NK-92 (cell line): ENCODE measurements at regions not wholly inside any gene's neighbourhood (a gene's known extent, or its start where the extent isn't known, plus 50 kb on each side); places are given as distances from the start of the nearest gene placed in this dataset.
"Not testable (repeated sequence)": the region's sequence is repeated elsewhere in the genome, so short reads cannot be mapped to it uniquely, and the experiment has no call there.

Source experiments
- DNase-seq: peaks from one replicate; lab custom pipeline; 2025; ENCODE audit not compliant: unreplicated experiment; lab: John Stamatoyannopoulos, UW

- no peak for DNase-seq
These were observed 408.9 kb upstream of the AUTS2 start for GRCh38 chr7:69189406-69189805.

DNA sequence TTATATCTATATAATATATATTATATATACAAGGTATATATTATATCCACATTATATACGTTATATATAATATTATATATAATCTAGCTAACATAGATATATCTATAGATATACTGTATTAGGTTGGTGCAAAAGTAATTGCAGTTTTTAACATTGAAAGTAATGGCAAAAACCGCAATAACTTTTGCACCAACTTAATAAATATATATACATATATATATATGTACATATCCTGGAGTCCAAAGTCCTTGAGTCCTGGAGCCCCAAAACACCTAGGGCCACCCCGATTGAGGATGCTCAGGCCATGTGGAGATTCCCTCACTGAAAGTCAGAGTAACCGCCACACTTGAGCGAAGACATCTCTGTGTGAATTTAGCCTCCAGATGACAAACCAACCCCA, 408.2 kb upstream of the AUTS2 start:
- DNase-seq: no peak

GRCh38 chr7:69190763-69191162, 407.5 kb upstream of the AUTS2 start:
- DNase-seq: no peak

- DNase-seq: no peak
These were observed 406.1 kb upstream of the AUTS2 start for GRCh38 chr7:69192134-69192533.

DNA sequence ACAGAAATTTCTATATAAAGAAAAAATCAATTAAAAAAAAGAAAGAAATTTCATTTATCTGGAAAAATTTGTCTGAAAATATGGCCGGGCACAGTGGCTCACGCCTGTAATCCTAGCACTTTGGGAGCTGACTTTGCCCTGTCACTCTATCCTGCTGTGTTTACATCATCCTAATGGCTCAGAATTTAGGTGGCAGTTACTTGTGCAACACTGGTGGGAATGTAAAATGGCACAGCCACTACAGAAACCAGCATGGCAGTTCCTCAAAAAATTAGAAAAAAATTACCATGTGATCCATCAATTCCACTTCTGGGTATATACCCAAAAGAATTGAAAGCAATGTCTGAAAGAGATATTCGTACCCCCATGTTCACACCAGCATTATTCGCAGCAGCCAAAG, 405.2 kb upstream of the AUTS2 start:
- DNase-seq: no peak

DNA sequence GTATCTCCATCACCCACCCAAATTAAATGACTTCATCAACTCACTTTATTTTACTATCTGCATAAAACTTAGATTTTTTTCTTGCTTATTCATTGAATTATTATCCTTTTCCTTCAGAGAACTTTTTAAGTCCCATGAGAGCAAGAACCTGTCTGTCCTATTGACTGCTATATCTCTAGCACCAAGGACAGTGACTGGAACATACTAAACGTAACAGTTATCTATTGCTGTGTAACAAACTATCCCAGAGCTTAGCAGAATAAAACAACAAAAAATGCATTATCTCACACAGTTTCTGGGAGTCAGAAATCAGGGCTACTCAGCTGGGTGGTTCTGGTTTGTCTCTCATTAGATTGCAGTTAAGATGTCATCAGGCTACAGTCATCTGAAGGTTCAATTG, 401.7 kb upstream of the AUTS2 start:
- DNase-seq: no peak

GRCh38 chr7:69198250-69198649, 400.0 kb upstream of the AUTS2 start:
- DNase-seq: no peak

GRCh38 chr7:69199041-69199440, 399.2 kb upstream of the AUTS2 start:
- no peak for DNase-seq

DNA sequence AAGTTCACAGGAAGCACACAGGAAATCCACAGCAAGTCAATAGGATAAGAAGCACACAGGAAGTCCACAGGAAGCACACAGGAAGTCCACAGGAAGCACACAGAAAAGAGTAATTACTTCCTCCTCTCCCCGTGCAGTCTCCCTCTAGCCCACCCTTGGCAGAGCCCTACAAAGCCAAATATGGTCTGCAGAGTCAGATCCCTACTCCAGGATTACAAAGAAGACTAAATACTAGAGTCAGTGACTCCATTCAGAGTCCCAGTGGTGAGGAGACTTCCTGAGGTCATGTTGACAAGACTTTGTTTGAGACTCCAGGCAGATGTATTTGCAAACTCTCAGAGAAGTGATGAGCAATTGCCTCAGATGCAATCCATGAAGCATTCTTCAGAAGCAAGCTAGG, 398.6 kb upstream of the AUTS2 start:
- DNase-seq: no peak

DNA sequence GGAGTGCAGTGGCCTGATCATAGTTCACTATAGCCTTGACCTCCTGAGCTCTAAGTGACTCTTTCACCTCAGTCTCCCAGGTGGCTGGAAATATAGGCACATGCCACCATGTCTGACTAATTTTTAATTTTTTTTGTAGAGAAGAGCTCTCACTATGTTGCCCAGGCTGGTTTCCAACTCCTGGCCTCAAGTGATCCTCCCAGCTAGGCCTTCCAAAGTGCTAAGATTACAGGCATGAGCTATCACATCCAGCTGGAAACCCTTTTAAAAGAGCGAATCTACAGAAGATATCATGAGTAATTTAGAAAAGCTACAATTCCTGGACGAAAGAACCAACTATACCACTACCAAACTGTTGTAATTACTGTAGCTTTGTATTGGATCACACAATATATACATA, 394.4 kb upstream of the AUTS2 start:
- no peak for DNase-seq

- DNase-seq: no peak
These were observed 393.3 kb upstream of the AUTS2 start for GRCh38 chr7:69204943-69205342.

DNA sequence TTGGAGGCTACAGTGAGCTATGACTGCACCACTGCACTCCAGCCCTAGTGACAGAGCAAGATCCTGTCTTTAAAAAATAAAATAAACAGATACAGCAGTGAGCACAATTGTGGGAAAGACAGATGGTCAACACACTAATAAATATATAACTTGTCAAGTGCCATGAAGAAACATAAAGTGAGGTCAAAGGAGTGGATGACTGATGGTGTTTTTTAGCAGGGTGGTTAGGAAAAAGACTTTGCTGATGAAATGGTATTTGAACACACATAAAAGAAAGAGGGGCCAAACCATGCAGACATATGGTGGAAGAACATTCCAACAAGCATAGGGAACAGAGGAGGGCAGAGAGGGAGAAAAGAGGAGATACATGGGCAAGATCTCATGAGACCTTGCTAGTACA, 392.7 kb upstream of the AUTS2 start:
- no peak for DNase-seq

GRCh38 chr7:69208276-69208675, 390.0 kb upstream of the AUTS2 start:
- no peak for DNase-seq

GRCh38 chr7:69208848-69209247, 389.4 kb upstream of the AUTS2 start:
- no peak for DNase-seq

DNA sequence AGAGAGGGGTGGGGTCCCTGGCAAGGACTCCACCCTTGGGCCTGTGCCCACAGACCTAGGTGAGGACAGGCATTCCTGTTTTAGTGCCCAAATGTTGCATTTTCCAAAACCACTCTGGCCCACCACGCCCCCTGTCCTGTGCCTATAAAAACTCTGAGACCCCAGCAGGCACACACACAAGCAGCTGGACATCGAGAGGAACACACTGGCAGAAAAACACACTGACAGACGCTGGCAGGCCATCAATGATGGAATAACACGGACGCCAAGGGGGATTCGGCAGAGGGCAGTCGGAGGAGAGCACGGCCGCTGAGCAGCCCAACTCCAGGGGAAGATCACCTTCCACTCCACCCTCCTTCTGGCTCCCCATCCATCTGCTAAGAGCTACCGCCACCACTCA, 386.9 kb upstream of the AUTS2 start:
- no peak for DNase-seq

DNA sequence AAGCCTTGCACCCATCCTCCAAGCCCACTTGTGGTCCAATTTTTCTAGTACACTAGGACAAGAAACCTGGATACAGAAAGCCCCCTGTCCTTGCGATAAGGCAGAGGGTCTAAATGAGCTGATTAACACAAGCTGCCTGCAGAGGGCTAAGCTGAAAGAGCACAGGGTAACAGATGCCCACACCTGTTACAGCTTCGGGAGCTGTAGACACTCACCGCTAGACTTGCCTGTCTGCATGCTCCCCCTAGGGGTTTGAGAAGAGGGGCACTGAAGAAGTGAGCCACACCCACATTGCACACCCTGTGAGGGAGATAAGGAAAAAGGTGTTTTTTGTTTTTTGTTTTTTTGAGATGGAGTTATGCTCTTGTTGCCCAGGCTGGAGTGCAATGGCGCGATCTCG, 386.5 kb upstream of the AUTS2 start:
- DNase-seq: no peak

DNA sequence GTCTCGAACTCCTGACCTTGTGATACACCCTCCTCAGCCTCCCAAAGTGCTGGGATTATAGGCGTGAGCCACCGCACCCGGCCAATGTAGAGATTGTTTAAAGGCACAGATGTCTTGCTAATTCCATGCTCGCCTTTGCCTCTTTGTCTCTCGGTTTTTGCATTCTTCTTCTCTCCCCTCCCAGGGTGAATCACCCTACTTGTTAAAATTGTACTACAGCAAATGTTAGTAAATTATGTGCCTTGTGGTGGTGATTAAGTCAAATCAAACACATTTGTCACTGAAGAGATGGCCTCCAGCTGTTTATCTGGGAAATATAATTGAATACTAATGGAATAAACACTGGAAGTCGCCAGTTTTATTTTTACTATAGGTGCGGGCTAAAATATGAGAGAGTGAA, 384.4 kb upstream of the AUTS2 start:
- no peak for DNase-seq

DNA sequence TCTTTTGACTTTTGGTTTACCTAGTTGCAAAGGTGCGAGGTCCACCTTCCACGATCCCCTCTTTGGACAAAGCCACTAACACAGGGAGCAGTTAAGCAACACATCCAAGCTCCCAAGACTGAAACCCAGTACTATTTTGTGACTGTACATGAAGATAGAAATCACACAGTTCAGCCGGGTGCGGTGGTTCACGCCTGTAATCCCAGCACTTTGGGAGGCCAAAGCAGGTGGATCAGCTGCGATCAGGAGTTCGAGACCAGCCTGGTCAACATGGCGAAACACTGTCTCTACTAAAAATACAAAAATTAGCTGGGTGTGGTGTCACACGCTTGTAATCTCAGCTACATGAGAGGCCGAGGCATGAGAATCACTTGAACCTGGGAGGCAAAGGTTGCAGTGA, 382.8 kb upstream of the AUTS2 start:
- DNase-seq: not testable (repeated sequence)

DNA sequence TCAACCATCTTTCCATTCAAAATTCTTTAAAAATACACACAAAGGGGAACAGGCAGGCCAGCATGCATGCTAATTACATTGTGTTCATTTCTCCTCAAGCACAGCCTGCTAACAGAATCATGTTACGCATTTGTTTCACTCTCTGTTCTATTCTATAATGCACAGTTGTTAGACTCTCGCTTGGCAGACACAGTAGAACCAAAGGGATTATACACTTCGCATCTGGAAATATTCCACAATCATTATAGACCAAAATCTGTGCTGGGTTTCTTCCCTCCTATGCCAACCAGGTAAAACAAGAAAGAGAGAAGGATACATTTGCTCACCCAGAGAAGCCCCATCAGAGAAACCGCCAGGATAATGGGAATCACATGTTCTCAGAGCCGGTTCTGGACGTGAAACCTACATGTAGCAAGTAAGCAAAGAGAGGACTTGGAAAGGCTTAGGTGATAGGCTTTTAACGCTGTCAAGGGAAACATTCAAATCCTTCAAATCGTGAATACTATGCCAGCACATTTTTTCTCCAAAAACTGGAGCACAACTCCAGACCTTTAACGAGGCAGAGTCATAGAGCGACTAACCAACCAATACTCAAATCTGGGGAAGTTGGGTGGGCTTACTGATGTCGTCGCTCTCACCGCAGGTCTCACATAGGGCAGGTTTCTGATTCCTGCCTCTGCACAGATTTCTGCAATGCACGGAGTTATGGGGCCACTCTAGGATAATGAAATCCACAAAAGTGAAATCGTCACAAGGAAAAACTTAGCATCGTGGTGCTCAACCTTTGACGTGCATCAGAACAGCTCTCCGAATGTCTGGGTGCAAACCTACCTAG, 380.5 kb upstream of the AUTS2 start:
- no peak for DNase-seq

GRCh38 chr7:69218576-69218975, 379.7 kb upstream of the AUTS2 start:
- DNase-seq: no peak

DNA sequence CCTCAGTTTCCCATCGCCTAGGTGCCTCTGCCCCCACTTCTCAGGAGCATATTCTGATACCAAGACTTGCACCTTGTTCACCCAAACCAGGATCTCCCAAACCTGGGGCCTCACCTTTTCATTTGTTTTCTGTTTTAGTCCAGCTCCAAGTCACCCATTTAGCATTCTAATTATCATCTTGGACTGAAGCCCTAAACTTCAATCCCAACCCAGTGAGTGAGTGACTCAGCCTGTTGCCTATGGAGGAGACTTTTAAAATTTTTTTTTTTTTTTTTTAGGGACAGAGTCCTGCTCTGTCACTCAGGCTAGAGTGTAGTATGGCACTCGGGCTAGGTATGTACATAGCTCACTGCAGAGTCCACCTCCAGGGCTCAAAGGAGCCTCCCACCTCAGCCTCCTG, 378.9 kb upstream of the AUTS2 start:
- no peak for DNase-seq

DNA sequence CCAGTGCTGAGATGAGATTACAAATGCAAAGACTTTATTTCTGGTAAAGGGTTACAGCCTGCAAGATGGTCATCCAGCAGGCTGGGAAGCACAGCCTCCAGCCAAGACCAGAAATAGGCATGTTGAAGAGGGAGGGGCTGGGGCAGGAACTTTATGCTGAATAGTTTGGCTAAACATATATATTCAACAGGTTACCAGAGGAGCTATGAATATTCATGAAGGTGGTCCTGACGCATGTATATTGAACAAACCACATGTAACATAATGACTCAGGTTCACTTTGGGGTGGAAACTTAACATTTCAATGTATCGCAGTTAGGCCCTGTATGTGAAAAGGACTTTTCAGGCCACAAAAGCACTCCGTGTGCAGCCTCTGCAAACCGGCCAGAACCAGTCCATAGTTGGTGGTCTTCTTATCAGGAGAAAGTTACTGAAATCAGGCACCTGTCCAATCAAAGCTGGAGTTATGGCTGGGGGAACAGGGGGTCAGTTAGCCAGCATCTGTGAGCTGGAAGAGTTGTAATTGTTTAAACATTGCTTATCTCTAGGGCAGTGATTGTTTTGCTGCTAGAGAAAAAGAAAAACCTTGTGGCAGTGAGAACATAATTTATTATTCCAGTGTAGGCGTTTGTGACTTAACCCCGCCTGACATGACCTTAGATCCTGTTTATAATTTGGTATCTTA, 372.9 kb upstream of the AUTS2 start:
- no peak for DNase-seq
